SK-N-SH treated with all-trans-retinoic acid at 6 μM for 48 hours (cell line): ENCODE measurements at regions not wholly inside any gene's neighbourhood (a gene's known extent, or its start where the extent isn't known, plus 50 kb on each side); places are given as distances from the start of the nearest gene placed in this dataset.

ENCODE experiments used
- ATAC-seq: fragments of 200-7000 bp; cut with Tn5 transposase; 3 replicates; pipeline ENCODE4 v1.9.1; 2020; ENCODE audit warnings: mild to moderate bottlenecking, moderate library complexity
- ARNTL ChIP-seq: fragments of 450-650 bp; formaldehyde crosslinking; IDR thresholded peaks from 2 replicates; pipeline ENCODE4 v1.5.0; 2020; ENCODE audit warnings: low read depth, mild to moderate bottlenecking, moderate library complexity, borderline replicate concordance
- BACH2 ChIP-seq: fragments of 250-450 bp; sonication (Bioruptor Pico); IDR thresholded peaks from 2 replicates; pipeline ENCODE4 v1.9.0; 2021; ENCODE audit warnings: mild to moderate bottlenecking, borderline replicate concordance
- CSDC2 ChIP-seq: fragments of 250-450 bp; sonication (Bioruptor Pico); IDR thresholded peaks from 2 replicates; pipeline ENCODE4 v1.5.0; 2020; ENCODE audit warnings: mild to moderate bottlenecking, moderate library complexity
- CSRNP3 ChIP-seq: fragments of 250-450 bp; sonication (Bioruptor Pico); IDR thresholded peaks from 2 replicates; pipeline ENCODE4 v1.5.1; 2021; ENCODE audit warnings: mild to moderate bottlenecking, moderate library complexity
- ESRRG ChIP-seq: fragments of 250-450 bp; sonication (Bioruptor Pico); IDR thresholded peaks from 2 replicates; pipeline ENCODE4 v1.6.1; 2021; ENCODE audit warnings: mild to moderate bottlenecking
- GLIS3 ChIP-seq: fragments of 250-450 bp; sonication (Bioruptor Pico); IDR thresholded peaks from 2 replicates; pipeline ENCODE4 v1.5.0; 2020; ENCODE audit warnings: mild to moderate bottlenecking, moderate library complexity
- PATZ1 ChIP-seq: fragments of 250-450 bp; sonication (Bioruptor Pico); IDR thresholded peaks from 2 replicates; pipeline ENCODE4 v1.8.0; 2020; ENCODE audit warnings: mild to moderate bottlenecking, moderate library complexity, borderline replicate concordance
- POU6F1 ChIP-seq: fragments of 250-450 bp; sonication (Bioruptor Pico); IDR thresholded peaks from 2 replicates; pipeline ENCODE4 v1.8.0; 2021; ENCODE audit warnings: low read depth, mild to moderate bottlenecking, moderate library complexity, borderline replicate concordance
- PPARA ChIP-seq: fragments of 250-450 bp; sonication (Bioruptor Pico); IDR thresholded peaks from 2 replicates; pipeline ENCODE4 v1.5.0; 2020; ENCODE audit warnings: mild to moderate bottlenecking, borderline replicate concordance
- RARB ChIP-seq: fragments of 250-450 bp; sonication (Bioruptor Pico); IDR thresholded peaks from 2 replicates; pipeline ENCODE4 v1.8.0; 2021; ENCODE audit warnings: mild to moderate bottlenecking, moderate library complexity
- SNAI2 ChIP-seq: fragments of 250-450 bp; sonication (Bioruptor Pico); IDR thresholded peaks from 2 replicates; pipeline ENCODE4 v1.5.0; 2020; ENCODE audit warnings: mild to moderate bottlenecking, moderate library complexity
- TCF4 ChIP-seq: fragments of 250-450 bp; sonication (Bioruptor Pico); IDR thresholded peaks from 2 replicates; pipeline ENCODE4 v1.8.0; 2021; ENCODE audit warnings: mild to moderate bottlenecking, moderate library complexity, borderline replicate concordance
- TOX ChIP-seq: fragments of 250-450 bp; sonication (Bioruptor Pico); IDR thresholded peaks from 2 replicates; pipeline ENCODE4 v1.8.0; 2021; ENCODE audit warnings: mild to moderate bottlenecking, moderate library complexity, borderline replicate concordance
- ZC3H10 ChIP-seq: fragments of 250-450 bp; sonication (Bioruptor Pico); IDR thresholded peaks from 2 replicates; pipeline ENCODE4 v1.5.1; 2021; ENCODE audit warnings: mild to moderate bottlenecking, moderate library complexity
- ZNF565 ChIP-seq: fragments of 450-650 bp; formaldehyde crosslinking; conservative IDR thresholded peaks from 2 replicates; pipeline ENCODE4 v1.5.0; 2020; ENCODE audit warnings: low read depth, mild to moderate bottlenecking, moderate library complexity
- TF ChIP-seq, protein P1 (sequence below): fragments of 250-450 bp; sonication (Bioruptor Pico); IDR thresholded peaks from 2 replicates; pipeline ENCODE4 v1.5.1; 2020; ENCODE audit warnings: low read depth, mild to moderate bottlenecking, moderate library complexity
- TF ChIP-seq, protein P2 (sequence below): fragments of 250-450 bp; sonication (Bioruptor Pico); IDR thresholded peaks from 2 replicates; pipeline ENCODE4 v1.5.0; 2020; ENCODE audit warnings: mild to moderate bottlenecking, moderate library complexity

DNA sequence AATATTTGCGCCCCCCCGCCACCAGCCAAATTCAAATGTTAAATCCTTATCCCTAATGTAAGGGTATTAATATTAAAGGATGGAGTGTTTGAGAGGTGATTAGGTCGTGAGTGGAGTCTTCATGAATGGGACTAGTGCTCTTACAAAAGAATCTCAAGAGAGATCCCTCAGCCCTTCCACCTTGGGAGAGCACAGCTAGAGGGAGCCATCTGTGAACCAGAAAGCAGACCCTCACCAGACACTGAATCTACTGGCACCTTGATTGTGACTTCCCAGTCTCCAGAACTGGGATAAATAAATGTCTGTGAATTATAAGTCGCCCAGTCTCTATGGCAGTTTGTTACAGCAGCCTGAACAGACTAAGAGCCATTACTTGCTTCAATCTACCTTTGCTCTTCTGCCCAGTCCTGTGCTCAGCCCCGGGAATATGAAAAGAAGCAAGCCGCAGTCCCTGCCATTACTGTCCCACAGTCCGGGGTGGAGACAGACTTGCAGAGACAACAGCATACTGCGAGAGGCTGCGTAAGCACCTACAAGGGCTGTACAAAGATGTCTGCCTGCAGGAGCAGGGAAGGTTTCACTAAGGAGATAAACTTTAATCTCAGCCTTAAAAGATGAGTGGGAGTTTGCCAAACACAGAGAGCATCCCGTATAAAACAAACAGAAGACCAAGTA is 110.7 kb upstream of the TMCO5A start:
- TF ChIP-seq CSDC2 (CRISPR knock-in tag) = no peak
- no peak for TF ChIP-seq TCF4 (CRISPR knock-in tag)
- TF ChIP-seq ZNF565 = no peak
- no peak for TF ChIP-seq SNAI2 (CRISPR knock-in tag)
- no peak for TF ChIP-seq GLIS3 (CRISPR knock-in tag)
- TF ChIP-seq BACH2 (CRISPR knock-in tag) = no peak
- TF ChIP-seq POU6F1 (CRISPR knock-in tag) = no peak
- TF ChIP-seq, protein P1, sequence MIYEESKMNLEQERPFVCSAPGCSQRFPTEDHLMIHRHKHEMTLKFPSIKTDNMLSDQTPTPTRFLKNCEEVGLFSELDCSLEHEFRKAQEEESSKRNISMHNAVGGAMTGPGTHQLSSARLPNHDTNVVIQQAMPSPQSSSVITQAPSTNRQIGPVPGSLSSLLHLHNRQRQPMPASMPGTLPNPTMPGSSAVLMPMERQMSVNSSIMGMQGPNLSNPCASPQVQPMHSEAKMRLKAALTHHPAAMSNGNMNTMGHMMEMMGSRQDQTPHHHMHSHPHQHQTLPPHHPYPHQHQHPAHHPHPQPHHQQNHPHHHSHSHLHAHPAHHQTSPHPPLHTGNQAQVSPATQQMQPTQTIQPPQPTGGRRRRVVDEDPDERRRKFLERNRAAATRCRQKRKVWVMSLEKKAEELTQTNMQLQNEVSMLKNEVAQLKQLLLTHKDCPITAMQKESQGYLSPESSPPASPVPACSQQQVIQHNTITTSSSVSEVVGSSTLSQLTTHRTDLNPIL (CRISPR knock-in tag) = no peak
- no peak for TF ChIP-seq RARB
- no peak for TF ChIP-seq CSRNP3 (CRISPR knock-in tag)
- TF ChIP-seq, protein P2, sequence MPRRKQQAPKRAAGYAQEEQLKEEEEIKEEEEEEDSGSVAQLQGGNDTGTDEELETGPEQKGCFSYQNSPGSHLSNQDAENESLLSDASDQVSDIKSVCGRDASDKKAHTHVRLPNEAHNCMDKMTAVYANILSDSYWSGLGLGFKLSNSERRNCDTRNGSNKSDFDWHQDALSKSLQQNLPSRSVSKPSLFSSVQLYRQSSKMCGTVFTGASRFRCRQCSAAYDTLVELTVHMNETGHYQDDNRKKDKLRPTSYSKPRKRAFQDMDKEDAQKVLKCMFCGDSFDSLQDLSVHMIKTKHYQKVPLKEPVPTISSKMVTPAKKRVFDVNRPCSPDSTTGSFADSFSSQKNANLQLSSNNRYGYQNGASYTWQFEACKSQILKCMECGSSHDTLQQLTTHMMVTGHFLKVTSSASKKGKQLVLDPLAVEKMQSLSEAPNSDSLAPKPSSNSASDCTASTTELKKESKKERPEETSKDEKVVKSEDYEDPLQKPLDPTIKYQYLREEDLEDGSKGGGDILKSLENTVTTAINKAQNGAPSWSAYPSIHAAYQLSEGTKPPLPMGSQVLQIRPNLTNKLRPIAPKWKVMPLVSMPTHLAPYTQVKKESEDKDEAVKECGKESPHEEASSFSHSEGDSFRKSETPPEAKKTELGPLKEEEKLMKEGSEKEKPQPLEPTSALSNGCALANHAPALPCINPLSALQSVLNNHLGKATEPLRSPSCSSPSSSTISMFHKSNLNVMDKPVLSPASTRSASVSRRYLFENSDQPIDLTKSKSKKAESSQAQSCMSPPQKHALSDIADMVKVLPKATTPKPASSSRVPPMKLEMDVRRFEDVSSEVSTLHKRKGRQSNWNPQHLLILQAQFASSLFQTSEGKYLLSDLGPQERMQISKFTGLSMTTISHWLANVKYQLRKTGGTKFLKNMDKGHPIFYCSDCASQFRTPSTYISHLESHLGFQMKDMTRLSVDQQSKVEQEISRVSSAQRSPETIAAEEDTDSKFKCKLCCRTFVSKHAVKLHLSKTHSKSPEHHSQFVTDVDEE (CRISPR knock-in tag) = no peak
- ATAC-seq = no peak

- TF ChIP-seq ARNTL (CRISPR knock-in tag) (no peak), TOX (no peak), PPARA (no peak), ESRRG (CRISPR knock-in tag) (no peak), RARB (no peak), PATZ1 (CRISPR knock-in tag) (no peak), CSRNP3 (CRISPR knock-in tag) (no peak), ZC3H10 (no peak), CSDC2 (CRISPR knock-in tag) (no peak)
- TF ChIP-seq, protein P1 (CRISPR knock-in tag) = no peak
- ATAC-seq = peak; percentile 95
Measured at GRCh38 chr15:37824717-37825382, 109.6 kb upstream of the TMCO5A start.
